H1 (cell line): ENCODE measurements at regions not wholly inside any gene's neighbourhood (a gene's known extent, or its start where the extent isn't known, plus 50 kb on each side); places are given as distances from the start of the nearest gene placed in this dataset.

ENCODE experiments used
- CBX5 ChIP-seq: fragments of 300-800, 300-1000 bp; sonication (generic); IDR thresholded peaks from 2 replicates; pipeline ENCODE4 v1.7.1; 2016; ENCODE audit warnings: antibody characterized with exemption, low read length, low read depth
- CEBPB ChIP-seq: IDR thresholded peaks from 2 replicates; pipeline ENCODE4 v1.6.1; 2012; ENCODE audit warnings: low read depth, low read length
- CTCF ChIP-seq, 3 experiments: IDR thresholded peaks; 1 replicate in 2 of 3; 2 replicates in 1 of 3; pipeline versions ENCODE4 v1.5.1 to v1.6.1; 2011; ENCODE audit warnings: low read length in 3 of 3, mild to moderate bottlenecking in 3 of 3, inconsistent platforms in 2 of 3, low read depth in 1 of 3, moderate library complexity in 1 of 3; ENCODE audit not compliant: insufficient read depth in 1 of 3; ENCODE audit errors: control extremely low read depth in 1 of 3
- EGR1 ChIP-seq: IDR thresholded peaks from 2 replicates; pipeline ENCODE4 v1.6.1; 2011; ENCODE audit warnings: low read depth, low read length, borderline replicate concordance
- JUND ChIP-seq: IDR thresholded peaks from 2 replicates; pipeline ENCODE4 v1.6.1; 2011; ENCODE audit warnings: mild to moderate bottlenecking, improper control_type of control experiment, low read length
- POLR2A ChIP-seq, 2 experiments: IDR thresholded peaks; 1 replicate in 1 of 2; 2 replicates in 1 of 2; pipeline ENCODE4 v1.6.1; 2011; ENCODE audit warnings: low read depth in 2 of 2, low read length in 2 of 2, mild to moderate bottlenecking in 2 of 2; ENCODE audit errors: control extremely low read depth in 1 of 2
- POLR2AphosphoS5 ChIP-seq: IDR thresholded peaks from 2 replicates; pipeline ENCODE4 v1.6.1; 2011; ENCODE audit warnings: low read depth, low read length
- RFX5 ChIP-seq: IDR thresholded peaks from 2 replicates; pipeline ENCODE4 v1.6.1; 2011; ENCODE audit warnings: low read depth, low read length, improper control_type of control experiment, borderline replicate concordance
- SIX5 ChIP-seq: IDR thresholded peaks from 2 replicates; pipeline ENCODE4 v1.6.1; 2011; ENCODE audit warnings: mild to moderate bottlenecking, low read depth, low read length
- TAF1 ChIP-seq: IDR thresholded peaks from 2 replicates; pipeline ENCODE4 v1.6.1; 2011; ENCODE audit warnings: mild to moderate bottlenecking, low read depth, low read length
- ZNF274 ChIP-seq: IDR thresholded peaks from 2 replicates; pipeline ENCODE4 v1.7.0; 2012; ENCODE audit warnings: low read length, borderline replicate concordance; ENCODE audit errors: extremely low read depth

DNA sequence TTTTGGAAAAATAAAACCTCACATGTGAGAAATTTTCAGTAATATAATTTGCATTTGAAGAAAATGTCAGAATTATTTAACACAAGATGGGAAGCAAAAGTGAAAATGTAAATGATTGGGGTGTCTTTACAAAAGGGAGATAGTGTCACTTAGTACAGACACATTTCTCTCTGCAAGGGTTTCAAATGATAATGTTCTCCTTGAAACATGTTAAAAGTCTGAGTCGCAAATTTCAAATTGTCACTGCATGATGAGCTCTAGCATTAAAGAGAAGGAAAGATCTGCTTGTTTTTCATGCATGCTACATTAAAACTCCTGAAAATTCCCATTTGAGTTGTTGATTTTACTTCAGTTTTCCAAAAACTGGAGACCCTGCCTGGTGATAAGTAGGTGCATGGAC lies 122.0 kb upstream of the LDB2 start:
- no peak for TF ChIP-seq CEBPB
- TF ChIP-seq CTCF (IDR thresholded peaks at IDR 0.05; ENCODE audit: control extremely low read depth in 1 of 3, insufficient read depth in 1 of 3, low read depth in 1 of 3, low read length in 3 of 3), result no peak
- no peak for TF ChIP-seq JUND
- no peak for TF ChIP-seq ZNF274
- TF ChIP-seq EGR1, result no peak
- no peak for TF ChIP-seq POLR2A (IDR thresholded peaks at IDR 0.05; ENCODE audit: control extremely low read depth in 1 of 2, low read depth in 2 of 2, low read length in 2 of 2)
- no peak for TF ChIP-seq POLR2AphosphoS5
- no peak for TF ChIP-seq TAF1
- no peak for TF ChIP-seq CBX5
- TF ChIP-seq SIX5, result no peak
- no peak for TF ChIP-seq RFX5
